ENCODE measurements at regions not wholly inside any gene's neighbourhood (a gene's known extent, or its start where the extent isn't known, plus 50 kb on each side); places are given as distances from the start of the nearest gene placed in this dataset.

GRCh38 chr14:60349663-60350365 is 100.8 kb downstream of the PPM1A start:
- peak; percentile 74 for FAIRE-seq

- no peak for FAIRE-seq
Observed at GRCh38 chr14:60350366-60350720, 101.3 kb downstream of the PPM1A start.

DNA sequence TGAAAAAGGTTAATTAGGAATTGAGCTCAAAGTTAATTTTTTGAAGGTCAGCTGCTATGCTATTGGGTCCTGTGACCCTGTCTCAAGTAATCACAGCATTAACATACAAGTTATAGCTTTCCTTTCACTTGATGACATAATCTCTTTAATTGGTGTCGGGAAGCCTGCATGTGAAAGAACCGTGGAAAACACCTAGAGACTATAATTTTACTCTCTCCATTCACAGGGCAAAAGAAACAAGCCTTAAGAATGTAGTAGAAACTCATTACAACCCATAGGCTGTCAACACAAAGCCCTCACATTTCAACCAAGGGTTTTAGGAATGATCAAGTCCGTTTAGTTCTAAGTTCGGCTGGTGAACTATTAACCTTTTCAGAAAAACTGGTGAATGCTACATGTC is 104.4 kb downstream of the PPM1A start:
- FAIRE-seq = no peak

DNA sequence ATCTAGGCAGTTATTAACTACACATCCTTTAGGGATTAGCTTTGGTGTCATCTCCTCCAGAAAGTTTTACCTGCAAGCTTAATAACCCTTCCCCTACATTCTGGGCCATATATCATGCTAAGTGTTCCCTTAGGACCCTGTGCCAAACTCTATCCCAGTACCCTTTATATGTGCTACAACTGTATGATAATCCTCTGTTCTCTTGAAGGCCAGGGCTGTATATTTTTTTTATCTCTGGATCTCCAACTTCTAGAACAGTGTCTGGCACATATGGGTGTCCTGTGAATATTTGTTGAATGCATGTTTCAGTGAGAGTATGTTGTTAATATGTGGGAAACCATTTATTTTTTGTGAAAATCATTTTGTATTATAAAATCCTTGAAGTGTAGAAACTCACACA is 106.7 kb downstream of the PPM1A start:
- no peak for FAIRE-seq

DNA sequence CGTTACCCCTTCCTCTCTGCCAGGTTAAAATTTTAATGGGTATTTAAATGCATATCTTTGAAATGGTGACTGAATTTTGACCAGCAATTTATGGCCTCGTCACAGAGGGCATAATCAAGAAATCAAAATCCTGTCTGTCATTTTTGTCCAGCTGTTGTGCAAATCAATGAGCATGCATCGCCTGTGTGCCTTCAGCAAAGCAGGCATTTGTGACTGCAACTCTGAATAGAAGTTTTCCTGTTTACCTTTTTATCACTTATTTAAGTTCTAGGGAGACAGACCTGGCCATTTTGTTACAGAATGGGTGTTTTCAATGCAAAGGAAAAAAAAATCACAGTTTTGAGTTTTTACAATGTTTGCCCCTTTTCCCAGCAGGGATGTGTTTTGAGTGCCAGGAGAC is 107.4 kb downstream of the PPM1A start:
- FAIRE-seq = no peak

DNA sequence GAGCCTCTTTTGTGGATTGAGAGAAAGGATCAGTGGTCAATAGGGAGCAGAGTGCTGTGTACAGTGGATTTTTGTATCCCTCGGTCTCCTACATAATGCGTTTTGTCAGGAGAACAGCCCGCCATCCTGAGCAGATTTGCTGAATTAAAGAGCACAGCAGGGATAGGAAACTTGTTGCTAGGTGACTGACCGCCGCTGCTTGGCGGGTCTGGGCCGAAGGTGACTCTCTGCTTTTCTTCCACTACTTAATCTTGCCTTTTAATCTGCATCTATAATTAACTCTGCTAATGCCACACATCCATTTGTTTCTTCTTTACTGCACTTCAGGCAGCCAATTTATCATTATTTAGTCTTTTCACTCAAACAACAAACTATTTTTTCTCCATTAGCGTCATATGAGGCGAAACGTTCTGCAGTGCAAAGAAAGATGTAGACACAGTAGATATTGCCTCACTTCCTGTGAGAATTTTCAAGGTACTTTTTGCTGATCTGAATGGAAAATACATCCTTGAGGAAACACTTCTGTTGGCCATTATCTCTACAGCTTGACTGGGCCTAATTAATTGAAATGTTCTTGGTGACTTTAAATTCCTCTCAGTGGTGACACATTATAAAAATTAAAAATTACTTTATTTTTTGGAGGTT is 108.0 kb downstream of the PPM1A start:
- no peak for FAIRE-seq

DNA sequence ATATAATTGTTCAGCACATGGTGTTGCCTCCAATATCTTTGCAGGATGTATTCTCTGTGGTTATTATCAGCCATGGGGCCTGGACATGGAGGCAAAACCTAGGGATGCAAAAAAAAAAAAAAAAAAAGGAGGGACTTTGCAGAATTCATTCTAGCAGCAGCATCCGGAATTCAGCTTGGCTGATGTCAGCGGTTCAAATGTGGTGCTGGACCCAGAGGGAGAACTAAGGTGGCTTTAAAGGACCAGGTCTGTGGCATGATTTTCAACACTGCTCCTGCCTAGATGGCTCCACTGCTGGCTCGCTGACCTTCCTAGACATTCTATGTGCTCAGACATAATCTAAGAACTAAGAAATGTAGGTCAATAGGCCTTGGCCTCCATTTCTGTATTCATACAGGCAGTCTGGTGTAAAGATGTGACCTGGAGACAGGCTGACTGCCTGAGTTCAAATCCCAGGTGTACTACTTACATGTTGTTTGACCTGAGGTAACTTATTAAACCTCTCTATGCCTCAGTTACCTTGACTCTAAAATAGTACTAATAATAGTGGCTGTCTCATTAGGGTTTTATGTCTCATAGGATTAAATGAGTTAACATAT is 108.6 kb downstream of the PPM1A start:
- FAIRE-seq = no peak

DNA sequence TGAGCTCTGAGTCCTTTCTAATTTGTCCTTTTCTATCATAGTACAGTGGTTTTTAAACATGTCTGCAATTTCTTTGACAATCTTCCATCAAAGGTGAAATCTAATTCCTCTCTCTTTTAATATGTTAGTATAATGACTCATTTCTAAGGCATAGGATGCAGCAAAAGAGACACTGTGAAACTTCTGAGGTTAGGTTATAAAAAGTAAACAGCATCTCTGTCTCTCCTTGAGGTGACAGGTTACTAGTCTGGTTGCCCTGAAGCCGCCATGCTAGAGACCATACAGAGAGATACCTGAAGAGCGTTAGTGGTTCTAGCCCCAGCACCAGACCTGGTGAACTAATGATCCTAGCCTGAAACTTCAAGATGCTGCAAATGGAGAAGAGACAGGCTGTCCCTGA is 114.3 kb downstream of the PPM1A start:
- FAIRE-seq = no peak

DNA sequence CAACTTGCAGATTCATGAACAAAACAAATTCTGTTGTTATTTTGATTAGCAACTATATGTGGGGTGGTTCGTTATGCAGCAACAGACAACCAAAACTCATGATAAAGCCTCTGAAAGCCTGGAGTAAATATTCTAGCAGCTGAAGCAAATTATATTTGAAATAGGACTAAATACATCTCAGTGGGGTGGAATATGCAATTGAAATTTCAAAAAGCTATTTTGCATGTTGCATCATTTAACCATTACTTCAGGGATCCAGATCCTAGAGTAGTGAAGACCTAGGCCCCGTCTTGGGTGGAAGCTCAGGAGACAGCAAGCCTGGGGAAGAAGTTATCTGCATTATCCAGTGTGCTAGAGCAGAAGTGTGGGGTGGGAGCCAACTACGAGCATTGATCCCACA is 114.7 kb downstream of the PPM1A start:
- FAIRE-seq = no peak

DNA sequence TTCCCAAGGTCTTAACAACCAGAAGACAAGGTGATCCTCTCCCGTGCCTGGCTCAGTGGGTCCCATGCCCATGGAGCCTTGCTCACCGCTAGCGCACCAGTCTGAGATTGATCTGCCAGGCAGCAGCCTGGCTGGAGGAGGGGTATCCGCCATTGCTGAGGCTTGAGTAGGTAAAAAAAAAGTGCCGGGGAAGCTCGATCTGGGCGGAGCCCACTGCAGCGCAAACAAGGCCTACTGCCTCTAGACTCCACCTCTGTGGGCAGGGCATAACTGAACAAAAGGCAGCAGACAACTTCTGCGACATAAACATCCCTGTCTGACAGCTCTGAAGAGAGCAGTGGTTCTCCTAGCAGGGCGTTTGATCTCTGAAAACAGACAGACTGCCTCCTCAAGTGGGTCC is 104.0 kb downstream of the C14orf39 start:
- no peak for FAIRE-seq
